Astrocyte of the cerebellum (primary cell): ENCODE measurements at regions not wholly inside any gene's neighbourhood (a gene's known extent, or its start where the extent isn't known, plus 50 kb on each side); places are given as distances from the start of the nearest gene placed in this dataset.
A peak's percentile ranks its signal among the peaks of the same experiment; 100 is the strongest.

Experiments
- DNase-seq: peaks from one replicate; pipeline ENCODE4 v3.0.0-alpha.2; 2011; ENCODE audit warnings: low read depth
- H3K4me3 ChIP-seq: 2 replicates; pipeline ENCODE4 v1.5.1; 2011; ENCODE audit warnings: mild to moderate bottlenecking, low read depth, low read length, moderate library complexity
- in situ Hi-C: cut with HindIII; loops from 2 replicates; pipeline ENCODE4 v1.10.0; 2017; ENCODE audit warnings: low sequenced_read_pairs
- TF ChIP-seq, protein P1 (sequence below): IDR thresholded peaks from 2 replicates; pipeline ENCODE4 v1.5.1; 2012; ENCODE audit warnings: low read length, low read depth, moderate library complexity, mild to moderate bottlenecking; ENCODE audit errors: missing control alignments

DNA sequence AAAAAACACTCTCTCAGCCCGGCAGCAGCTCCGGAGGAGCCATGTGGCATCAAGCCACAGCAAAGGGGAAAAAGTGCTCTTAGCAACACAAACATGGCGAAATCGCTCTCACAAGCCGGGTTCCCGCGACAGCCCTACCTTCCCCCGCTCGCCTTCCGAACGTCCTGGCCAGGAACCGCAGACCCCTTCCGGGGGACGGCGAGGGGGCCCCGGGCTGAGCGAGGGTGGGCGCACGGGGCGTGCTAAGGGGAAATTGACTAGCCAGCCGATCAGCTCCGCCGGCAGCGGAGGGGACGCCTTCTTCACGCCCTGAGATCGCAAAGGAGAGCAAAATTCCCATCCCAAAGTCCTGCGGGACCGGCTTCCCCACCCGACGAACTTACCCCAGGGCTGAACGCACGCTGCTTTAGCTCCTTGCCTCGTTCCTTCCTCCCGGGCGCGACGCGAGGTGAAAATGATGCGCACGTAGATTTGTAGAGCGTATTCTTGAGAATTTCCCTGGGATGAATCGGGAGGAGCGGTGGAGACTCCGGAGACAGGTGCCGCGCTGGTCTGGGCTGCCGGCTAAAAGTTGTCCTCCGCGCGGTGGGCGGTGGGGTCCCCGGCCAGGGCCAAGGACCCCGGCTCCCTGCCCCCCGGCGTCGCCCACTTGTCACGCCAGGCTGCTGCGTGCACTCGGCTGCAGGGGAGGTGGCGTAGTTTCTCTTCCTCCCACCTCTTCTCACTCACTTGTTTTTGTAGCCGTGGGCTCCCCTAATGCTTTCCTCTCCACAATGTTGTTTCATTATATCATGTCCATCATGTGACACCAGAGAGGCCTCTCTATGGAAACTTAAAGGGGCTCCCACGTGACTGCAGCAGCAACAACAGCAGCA, 220.1 kb upstream of the MKLN1 start:
- DNase-seq: no peak
- TF ChIP-seq, protein P1, sequence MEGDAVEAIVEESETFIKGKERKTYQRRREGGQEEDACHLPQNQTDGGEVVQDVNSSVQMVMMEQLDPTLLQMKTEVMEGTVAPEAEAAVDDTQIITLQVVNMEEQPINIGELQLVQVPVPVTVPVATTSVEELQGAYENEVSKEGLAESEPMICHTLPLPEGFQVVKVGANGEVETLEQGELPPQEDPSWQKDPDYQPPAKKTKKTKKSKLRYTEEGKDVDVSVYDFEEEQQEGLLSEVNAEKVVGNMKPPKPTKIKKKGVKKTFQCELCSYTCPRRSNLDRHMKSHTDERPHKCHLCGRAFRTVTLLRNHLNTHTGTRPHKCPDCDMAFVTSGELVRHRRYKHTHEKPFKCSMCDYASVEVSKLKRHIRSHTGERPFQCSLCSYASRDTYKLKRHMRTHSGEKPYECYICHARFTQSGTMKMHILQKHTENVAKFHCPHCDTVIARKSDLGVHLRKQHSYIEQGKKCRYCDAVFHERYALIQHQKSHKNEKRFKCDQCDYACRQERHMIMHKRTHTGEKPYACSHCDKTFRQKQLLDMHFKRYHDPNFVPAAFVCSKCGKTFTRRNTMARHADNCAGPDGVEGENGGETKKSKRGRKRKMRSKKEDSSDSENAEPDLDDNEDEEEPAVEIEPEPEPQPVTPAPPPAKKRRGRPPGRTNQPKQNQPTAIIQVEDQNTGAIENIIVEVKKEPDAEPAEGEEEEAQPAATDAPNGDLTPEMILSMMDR: no peak
- in situ Hi-C loops: no loop called here

GRCh38 chr7:131108212-131108940, 219.3 kb upstream of the MKLN1 start:
- peak overlapping the region; percentile 79 for H3K4me3 ChIP-seq
- in situ Hi-C loops: no loop called here
- DNase-seq: no peak
- TF ChIP-seq, protein P1: no peak

More for the DNA sequence above, 220.1 kb upstream of the MKLN1 start:
- H3K4me3 ChIP-seq: peak overlapping the region; percentile 79

DNA sequence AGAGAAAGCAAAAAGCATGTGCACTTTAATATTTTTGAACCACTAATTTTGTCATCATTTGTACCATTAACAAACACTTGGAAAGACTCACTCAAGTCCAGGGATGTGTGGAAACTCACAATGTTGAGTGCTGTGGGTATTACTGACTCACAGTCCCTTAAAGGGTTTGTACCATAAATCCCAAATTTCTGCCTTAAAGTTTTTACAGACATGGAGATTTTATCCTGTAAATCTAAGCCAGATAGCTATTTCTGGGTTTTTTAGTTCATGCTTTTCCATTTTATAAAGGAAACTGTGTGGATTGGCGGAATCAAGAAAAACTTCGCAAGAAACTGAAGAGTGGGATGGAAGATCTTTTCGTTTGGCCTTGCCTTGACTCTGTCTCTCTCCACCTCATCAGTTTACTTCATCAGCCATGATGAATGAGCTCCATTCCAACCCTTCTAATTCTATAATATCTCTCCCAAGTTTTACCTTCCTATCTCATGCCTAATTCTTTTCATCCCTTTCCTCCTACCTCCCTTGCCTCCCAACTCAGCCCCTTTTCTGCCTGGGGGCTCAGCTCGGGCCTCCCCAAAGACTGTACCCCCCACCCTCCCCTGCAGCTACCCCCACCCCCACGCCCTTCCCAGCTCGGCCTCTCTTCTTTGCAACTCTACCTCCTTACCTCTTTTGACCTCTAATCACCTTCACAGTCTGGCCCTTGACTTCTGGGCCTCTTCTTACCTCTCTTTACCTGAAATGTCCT, 218.5 kb upstream of the MKLN1 start:
- TF ChIP-seq, protein P1: no peak
- H3K4me3 ChIP-seq: peak overlapping the region; percentile 38
- in situ Hi-C loops: no loop called here
- DNase-seq: no peak

GRCh38 chr7:131109759-131110296, 217.8 kb upstream of the MKLN1 start:
- TF ChIP-seq, protein P1: no peak
- H3K4me3 ChIP-seq: peak overlapping the region; percentile 38
- in situ Hi-C loops: no loop called here
- no peak for DNase-seq

GRCh38 chr7:131110297-131111080, 217.2 kb upstream of the MKLN1 start:
- peak overlapping the region; percentile 38 for H3K4me3 ChIP-seq
- in situ Hi-C loops: no loop called here
- TF ChIP-seq, protein P1: no peak
- DNase-seq: no peak
